Vagina (tissue), 2 donors: ENCODE measurements at regions not wholly inside any gene's neighbourhood (a gene's known extent, or its start where the extent isn't known, plus 50 kb on each side); places are given as distances from the start of the nearest gene placed in this dataset.

ENCODE experiments used
- POLR2A ChIP-seq, 2 donors: fragments of 450-650 bp; IDR thresholded peaks; one replicate each; pipeline ENCODE4 v1.6.1; 2017; ENCODE audit warnings: antibody characterized with exemption in 2 of 2, mild to moderate bottlenecking in 2 of 2, moderate library complexity in 2 of 2
- TF ChIP-seq, protein P1 (sequence below), 3 experiments: fragments of 450-650 bp in 2 of 3; fragments of 200-600 bp in 1 of 3; sonication (generic) in 1 of 3; IDR thresholded peaks; one replicate each; pipeline ENCODE4 v1.5.1; 2017 to 2019; ENCODE audit warnings: antibody characterized with exemption in 3 of 3, mild to moderate bottlenecking in 2 of 3, moderate library complexity in 2 of 3

DNA sequence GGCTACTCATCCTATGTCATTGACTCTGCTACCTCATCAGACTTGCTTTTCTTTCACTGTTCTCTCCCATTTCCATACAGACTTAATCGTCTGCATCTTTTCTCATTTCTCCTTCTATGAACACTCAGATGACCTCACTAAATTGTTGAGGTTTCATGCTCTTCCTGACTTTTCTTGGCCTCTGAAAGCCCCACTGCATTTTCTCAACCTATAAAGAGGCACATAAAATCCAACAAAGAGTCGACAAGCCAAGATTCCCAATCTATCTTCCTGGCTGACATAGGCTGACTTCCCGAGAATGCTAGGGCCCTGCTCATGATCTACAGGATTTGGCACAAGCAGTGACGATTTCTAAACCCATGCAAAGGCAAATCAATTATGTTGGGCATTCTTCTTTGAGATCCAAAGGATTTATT, 280.8 kb upstream of the DPYD start:
- TF ChIP-seq, protein P1, sequence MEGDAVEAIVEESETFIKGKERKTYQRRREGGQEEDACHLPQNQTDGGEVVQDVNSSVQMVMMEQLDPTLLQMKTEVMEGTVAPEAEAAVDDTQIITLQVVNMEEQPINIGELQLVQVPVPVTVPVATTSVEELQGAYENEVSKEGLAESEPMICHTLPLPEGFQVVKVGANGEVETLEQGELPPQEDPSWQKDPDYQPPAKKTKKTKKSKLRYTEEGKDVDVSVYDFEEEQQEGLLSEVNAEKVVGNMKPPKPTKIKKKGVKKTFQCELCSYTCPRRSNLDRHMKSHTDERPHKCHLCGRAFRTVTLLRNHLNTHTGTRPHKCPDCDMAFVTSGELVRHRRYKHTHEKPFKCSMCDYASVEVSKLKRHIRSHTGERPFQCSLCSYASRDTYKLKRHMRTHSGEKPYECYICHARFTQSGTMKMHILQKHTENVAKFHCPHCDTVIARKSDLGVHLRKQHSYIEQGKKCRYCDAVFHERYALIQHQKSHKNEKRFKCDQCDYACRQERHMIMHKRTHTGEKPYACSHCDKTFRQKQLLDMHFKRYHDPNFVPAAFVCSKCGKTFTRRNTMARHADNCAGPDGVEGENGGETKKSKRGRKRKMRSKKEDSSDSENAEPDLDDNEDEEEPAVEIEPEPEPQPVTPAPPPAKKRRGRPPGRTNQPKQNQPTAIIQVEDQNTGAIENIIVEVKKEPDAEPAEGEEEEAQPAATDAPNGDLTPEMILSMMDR (IDR thresholded peaks at IDR 0.05) = no peak
- no peak for TF ChIP-seq POLR2A (IDR thresholded peaks at IDR 0.05)
